IMR-90 (cell line): ENCODE measurements at regions not wholly inside any gene's neighbourhood (a gene's known extent, or its start where the extent isn't known, plus 50 kb on each side); places are given as distances from the start of the nearest gene placed in this dataset.

Experiments
- ATAC-seq: fragments of 200-7000 bp; cut with Tn5 transposase; 2 replicates; pipeline ENCODE4 v1.9.1; 2020; ENCODE audit warnings: low read depth, mild to moderate bottlenecking, moderate library complexity
- BruUV-seq: library from RNA; stranded (reverse); fragments of 400-500 nt; replicated peaks from 2 replicates; lab custom pipeline; 2021; lab: Mats Ljungman, UMichigan
- CTCF ChIA-PET: fragments of 300-600 bp; formaldehyde crosslinking; extraction: SDS; loops from one replicate; lab custom pipeline; 2021; ENCODE audit warnings: antibody characterized with exemption; lab: Yijun Ruan, JAX
- POLR2A ChIA-PET: fragments of 300-600 bp; sonication (Branson Sonifier 250); formaldehyde crosslinking; loops from one replicate; lab custom pipeline; 2022; ENCODE audit warnings: antibody characterized with exemption; ENCODE audit not compliant: unreplicated experiment; lab: Charles Lee
- DNase-seq: peaks from one replicate; pipeline ENCODE4 v3.0.0; 2013
- H2AFZ ChIP-seq: replicated peaks from 2 replicates; pipeline ENCODE3; 2013; ENCODE audit warnings: low read length, mild to moderate bottlenecking; ENCODE audit not compliant: poor library complexity
- H2AK5ac ChIP-seq: 2 replicates; pipeline ENCODE4 v1.6.1; 2013; ENCODE audit warnings: low read depth, low read length, inconsistent platforms
- H2AK9ac ChIP-seq: replicated peaks from 2 replicates; pipeline ENCODE3; 2013; ENCODE audit warnings: mild to moderate bottlenecking, low read depth, low read length, moderate library complexity; ENCODE audit not compliant: poor library complexity
- H2BK120ac ChIP-seq: 2 replicates; pipeline ENCODE4 v1.6.1; 2013; ENCODE audit warnings: low read depth, low read length, inconsistent platforms
- H2BK15ac ChIP-seq: 3 replicates; pipeline ENCODE4 v1.6.1; 2013; ENCODE audit warnings: low read depth, low read length, inconsistent platforms
- H2BK20ac ChIP-seq: 2 replicates; pipeline ENCODE4 v1.6.1; 2013; ENCODE audit warnings: low read depth, mild to moderate bottlenecking, inconsistent platforms, low read length, moderate library complexity
- H2BK5ac ChIP-seq: 2 replicates; pipeline ENCODE4 v1.6.1; 2013; ENCODE audit warnings: mild to moderate bottlenecking, low read depth, low read length, inconsistent platforms; ENCODE audit not compliant: poor library complexity, severe bottlenecking
- H3K14ac ChIP-seq: replicated peaks from 2 replicates; pipeline ENCODE4 v1.6.1; 2013; ENCODE audit warnings: low read depth, low read length, inconsistent platforms
- H3K18ac ChIP-seq: 2 replicates; pipeline ENCODE4 v1.6.1; 2013; ENCODE audit warnings: low read depth, low read length, control low read depth
- H3K23ac ChIP-seq: 2 replicates; pipeline ENCODE4 v1.6.1; 2013; ENCODE audit warnings: low read depth, low read length, inconsistent platforms
- H3K27ac ChIP-seq: 2 replicates; pipeline ENCODE4 v1.5.1; 2013; ENCODE audit warnings: mild to moderate bottlenecking, control low read depth, low read length; ENCODE audit not compliant: insufficient read depth
- H3K27me3 ChIP-seq: 2 replicates; pipeline ENCODE4 v1.6.1; 2013; ENCODE audit warnings: low read length; ENCODE audit not compliant: control insufficient read depth, insufficient read depth
- H3K36me3 ChIP-seq: 2 replicates; pipeline ENCODE4 v1.6.1; 2013; ENCODE audit warnings: low read length, mixed read lengths; ENCODE audit not compliant: control insufficient read depth, insufficient read depth
- H3K4ac ChIP-seq: 2 replicates; pipeline ENCODE4 v1.6.1; 2013; ENCODE audit warnings: low read depth, low read length, inconsistent platforms
- H3K4me1 ChIP-seq: 2 replicates; pipeline ENCODE4 v1.6.1; 2013; ENCODE audit warnings: low read length, mixed read lengths; ENCODE audit not compliant: control insufficient read depth, insufficient read depth
- H3K4me2 ChIP-seq: 2 replicates; pipeline ENCODE4 v1.6.1; 2013; ENCODE audit warnings: low read depth, mild to moderate bottlenecking, control low read depth, low read length, moderate library complexity
- H3K4me3 ChIP-seq: 2 replicates; pipeline ENCODE4 v1.5.1; 2013; ENCODE audit warnings: low read depth, mild to moderate bottlenecking, control low read depth, low read length, moderate library complexity; ENCODE audit not compliant: insufficient read depth
- H3K56ac ChIP-seq: 2 replicates; pipeline ENCODE4 v1.6.1; 2013; ENCODE audit warnings: low read length, inconsistent platforms; ENCODE audit not compliant: insufficient read depth; ENCODE audit errors: extremely low read depth
- H3K79me1 ChIP-seq, 2 experiments: 2 replicates each; pipeline ENCODE4 v1.6.1; 2013; ENCODE audit warnings: low read length in 2 of 2, inconsistent platforms in 1 of 2, low read depth in 1 of 2
- H3K9ac ChIP-seq: 2 replicates; pipeline ENCODE4 v1.6.1; 2013; ENCODE audit warnings: low read depth, low read length, control low read depth
- H3K9me1 ChIP-seq: 2 replicates; pipeline ENCODE4 v1.6.1; 2013; ENCODE audit warnings: low read length, inconsistent platforms; ENCODE audit not compliant: insufficient read depth
- H3K9me3 ChIP-seq: 2 replicates; pipeline ENCODE4 v1.6.1; 2013; ENCODE audit warnings: low read length; ENCODE audit not compliant: control insufficient read depth, insufficient read depth
- H4K20me1 ChIP-seq: 2 replicates; pipeline ENCODE4 v1.6.1; 2013; ENCODE audit warnings: low read length, inconsistent platforms; ENCODE audit not compliant: insufficient read depth
- H4K5ac ChIP-seq: 2 replicates; pipeline ENCODE4 v1.6.1; 2013; ENCODE audit warnings: mild to moderate bottlenecking, low read depth, low read length, control low read depth
- H4K8ac ChIP-seq, 2 experiments: 2 replicates each; pipeline ENCODE4 v1.6.1; 2013; ENCODE audit warnings: low read depth in 2 of 2, low read length in 2 of 2, control low read depth in 1 of 2, inconsistent platforms in 1 of 2
- H4K91ac ChIP-seq: 2 replicates; pipeline ENCODE4 v1.6.1; 2013; ENCODE audit warnings: low read depth, low read length, inconsistent platforms; ENCODE audit not compliant: insufficient read depth
- BHLHE40 ChIP-seq: fragments of 150-350 bp; IDR thresholded peaks from 2 replicates; pipeline ENCODE4 v1.6.1; 2016; ENCODE audit warnings: mild to moderate bottlenecking, low read depth, low read length
- CHD1 ChIP-seq: IDR thresholded peaks from 2 replicates; pipeline ENCODE4 v1.6.1; 2012; ENCODE audit warnings: low read depth, low read length, improper control_type of control experiment
- CTCF ChIP-seq: conservative IDR thresholded peaks from 2 replicates; pipeline ENCODE4 v1.5.1; 2012; ENCODE audit warnings: mild to moderate bottlenecking, low read depth, low read length, improper control_type of control experiment
- FOS ChIP-seq: fragments of 150-350 bp; IDR thresholded peaks from 2 replicates; pipeline ENCODE4 v1.6.1; 2016; ENCODE audit warnings: low read depth, low read length
- MXI1 ChIP-seq: IDR thresholded peaks from 2 replicates; pipeline ENCODE4 v1.6.1; 2012; ENCODE audit warnings: low read depth, mild to moderate bottlenecking, low read length, moderate library complexity, borderline replicate concordance
- POLR2A ChIP-seq: IDR thresholded peaks from 2 replicates; pipeline ENCODE4 v1.6.1; 2012; ENCODE audit warnings: mild to moderate bottlenecking, low read depth, low read length
- SMC3 ChIP-seq: fragments of 150-350 bp; IDR thresholded peaks from 2 replicates; pipeline ENCODE4 v1.6.1; 2016; ENCODE audit warnings: low read depth, mild to moderate bottlenecking, antibody characterized with exemption, low read length, moderate library complexity
- whole genome bisulfite sequencing, 2 experiments: methylation state at CpG; one replicate each; pipeline versions ENCODE4 v1.1.5 to v1.1.7; 2013; ENCODE audit warnings: missing lambda C conversion rate in 2 of 2; ENCODE audit not compliant: insufficient read length in 1 of 2; ENCODE audit errors: extremely low coverage in 2 of 2; 5-methylcytosine and 5-hydroxymethylcytosine counted together
- dilution Hi-C: fragments of 300-500 bp; cut with HindIII; formaldehyde crosslinking; loops from one replicate; pipeline ENCODE4 v1.14.3; 2018; ENCODE audit warnings: low sequenced_read_pairs; ENCODE audit not compliant: unreplicated experiment
- in situ Hi-C: fragments of 300-500 bp; cut with MboI; formaldehyde crosslinking; loops from 3 replicates; pipeline ENCODE4 v1.14.3; 2019; ENCODE audit warnings: low sequenced_read_pairs, inconsistent platforms, mixed read lengths
- intact Hi-C: fragments of 100-400 bp; cut with micrococcal nuclease; formaldehyde crosslinking; loops from 2 replicates; pipeline ENCODE4 v1.10.0; 2022
- TF ChIP-seq, protein P1 (sequence below): fragments of 150-350 bp; IDR thresholded peaks from 2 replicates; pipeline ENCODE4 v1.6.1; 2016; ENCODE audit warnings: low read depth, mild to moderate bottlenecking, low read length, moderate library complexity, borderline replicate concordance

DNA sequence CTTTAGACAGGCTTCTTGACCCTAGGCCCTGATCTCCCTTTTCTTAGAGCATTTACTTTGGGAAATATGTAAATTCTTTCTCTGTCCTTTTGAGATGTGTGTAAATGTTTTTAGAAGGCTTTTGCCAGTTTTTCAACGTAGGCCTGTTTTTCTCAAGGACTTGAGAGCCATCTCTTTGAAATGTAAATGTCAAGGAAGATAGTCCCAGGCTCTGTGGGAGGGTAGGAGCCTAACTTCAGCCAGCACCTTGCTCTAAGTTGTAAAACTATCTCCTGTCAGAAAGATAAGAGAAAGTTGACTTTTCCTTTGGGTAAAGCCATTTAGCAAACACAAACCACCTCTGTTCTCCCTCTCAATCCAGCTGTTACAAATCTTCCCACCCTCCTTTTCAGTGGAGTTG lies 219.8 kb downstream of the RPS29 start:
- ChIA-PET CTCF (no interaction called here), POLR2A (no interaction called here)
- H3K4ac ChIP-seq = no peak overlapping the region
- H3K9me3 ChIP-seq = no peaks in the 10 kb centered on the region
- H4K5ac ChIP-seq = no peak overlapping the region
- no peaks in the 10 kb centered on the region for H3K9me1 ChIP-seq
- no peaks in the 10 kb centered on the region for H3K79me1 ChIP-seq
- H3K18ac ChIP-seq = no peak overlapping the region
- no peak overlapping the region for H2BK15ac ChIP-seq
- no peak overlapping the region for H2AK5ac ChIP-seq
- in situ Hi-C loops (no loop called here), dilution Hi-C loops (no loop called here), intact Hi-C loops (no loop called here)
- H2AK9ac ChIP-seq = no peak overlapping the region
- no peaks in the 10 kb centered on the region for H3K27me3 ChIP-seq
- H3K56ac ChIP-seq = no peak overlapping the region
- DNase-seq (no peak), ATAC-seq (no peak)
- TF ChIP-seq, protein P1, sequence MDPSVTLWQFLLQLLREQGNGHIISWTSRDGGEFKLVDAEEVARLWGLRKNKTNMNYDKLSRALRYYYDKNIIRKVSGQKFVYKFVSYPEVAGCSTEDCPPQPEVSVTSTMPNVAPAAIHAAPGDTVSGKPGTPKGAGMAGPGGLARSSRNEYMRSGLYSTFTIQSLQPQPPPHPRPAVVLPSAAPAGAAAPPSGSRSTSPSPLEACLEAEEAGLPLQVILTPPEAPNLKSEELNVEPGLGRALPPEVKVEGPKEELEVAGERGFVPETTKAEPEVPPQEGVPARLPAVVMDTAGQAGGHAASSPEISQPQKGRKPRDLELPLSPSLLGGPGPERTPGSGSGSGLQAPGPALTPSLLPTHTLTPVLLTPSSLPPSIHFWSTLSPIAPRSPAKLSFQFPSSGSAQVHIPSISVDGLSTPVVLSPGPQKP = no peak
- no peak for TF ChIP-seq POLR2A
- TF ChIP-seq SMC3 = no peak
- TF ChIP-seq FOS = no peak
- no peak for TF ChIP-seq CTCF
- TF ChIP-seq MXI1 = no peak
- TF ChIP-seq CHD1 = no peak
- TF ChIP-seq BHLHE40 = no peak
- BruUV-seq = no TSS peak
- no peak overlapping the region for H3K9ac ChIP-seq
- no CpG with 5 or more reads among the region's 1 CpG for WGBS, 2 experiments
- H2BK5ac ChIP-seq = no peak overlapping the region
- no peak overlapping the region for H3K4me2 ChIP-seq
- H4K91ac ChIP-seq = no peak overlapping the region
- H2BK120ac ChIP-seq = no peak overlapping the region
- H3K4me3 ChIP-seq = no peak overlapping the region
- no peak overlapping the region for H3K23ac ChIP-seq
- no peak overlapping the region for H3K14ac ChIP-seq
- H3K36me3 ChIP-seq = no peaks in the 10 kb centered on the region
- no peaks in the 10 kb centered on the region for H3K4me1 ChIP-seq
- H4K8ac ChIP-seq = no peak overlapping the region
- no peak overlapping the region for H3K27ac ChIP-seq
- no peaks in the 10 kb centered on the region for H4K20me1 ChIP-seq
- no peak overlapping the region for H2AFZ ChIP-seq
- H2BK20ac ChIP-seq = no peak overlapping the region
